ENCODE measurements at regions not wholly inside any gene's neighbourhood (a gene's known extent, or its start where the extent isn't known, plus 50 kb on each side); places are given as distances from the start of the nearest gene placed in this dataset.

DNA sequence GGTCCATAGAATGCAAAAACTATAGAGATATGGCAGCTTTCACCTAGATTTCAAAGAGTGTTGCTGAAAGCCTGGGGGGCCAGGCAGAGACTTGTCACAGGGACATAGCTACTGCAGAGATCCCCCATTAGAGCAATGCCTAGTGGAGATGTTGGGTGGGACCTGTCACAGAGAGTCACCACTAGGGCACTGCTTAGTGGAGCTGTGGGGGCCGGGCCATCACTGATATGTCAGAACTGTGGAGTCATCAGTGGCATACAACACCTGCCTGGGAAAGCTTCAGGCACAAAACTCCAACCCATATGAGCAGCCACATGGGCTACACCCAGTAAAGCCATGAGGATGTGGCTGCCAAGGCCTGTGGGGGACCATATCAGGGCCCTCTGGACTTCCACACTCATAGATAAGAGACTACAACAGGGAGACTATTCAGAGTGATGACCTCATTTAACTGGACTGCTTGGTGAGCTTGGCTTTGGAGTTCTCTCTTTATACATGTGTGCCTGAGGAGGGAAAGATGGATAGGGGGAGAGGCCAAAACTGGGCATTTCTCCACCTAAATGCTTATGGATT lies 176.3 kb downstream of the ZNF621 start:
- no peak for TF ChIP-seq CTCF (IDR thresholded peaks at IDR 0.05)
- no peak for TF ChIP-seq POLR2A (IDR thresholded peaks at IDR 0.05)

Data from testis (tissue), 2 donors.